Vagina (tissue), 2 donors: ENCODE measurements at regions not wholly inside any gene's neighbourhood (a gene's known extent, or its start where the extent isn't known, plus 50 kb on each side); places are given as distances from the start of the nearest gene placed in this dataset.

Experiments used
- DNase-seq, 2 donors: peaks; one replicate each; pipeline ENCODE4 v3.0.0-alpha.2; 2017; ENCODE audit errors: extremely low spot score in 2 of 2
- H3K27ac ChIP-seq: fragments of 200-600 bp; sonication (generic); one replicate; pipeline ENCODE4 v1.5.1; 2019
- H3K27me3 ChIP-seq: fragments of 200-600 bp; sonication (generic); one replicate; pipeline ENCODE4 v1.5.1; 2019
- H3K36me3 ChIP-seq, 2 donors: fragments of 200-600 bp; sonication (generic); one replicate each; pipeline ENCODE4 v1.5.1; 2017 to 2019
- H3K4me1 ChIP-seq: fragments of 200-600 bp; sonication (generic); one replicate; pipeline ENCODE4 v1.5.1; 2019
- H3K4me3 ChIP-seq, 2 donors: fragments of 200-600 bp; sonication (generic); 1 replicate in 1 of 2; 2 replicates in 1 of 2; pipeline ENCODE4 v1.5.1; 2016 to 2019
- H3K9me3 ChIP-seq: fragments of 200-600 bp; sonication (generic); one replicate; pipeline ENCODE4 v1.5.1; 2019
- POLR2A ChIP-seq, 2 donors: fragments of 450-650 bp; IDR thresholded peaks; one replicate each; pipeline ENCODE4 v1.6.1; 2017; ENCODE audit warnings: antibody characterized with exemption in 2 of 2, mild to moderate bottlenecking in 2 of 2, moderate library complexity in 2 of 2
- POLR2AphosphoS5 ChIP-seq, 2 donors: sonication (generic); formaldehyde crosslinking; IDR thresholded peaks; one replicate each; pipeline ENCODE4 v1.9.0; 2017; ENCODE audit warnings: antibody characterized with exemption in 2 of 2, mild to moderate bottlenecking in 2 of 2, low read depth in 1 of 2; ENCODE audit not compliant: insufficient read depth in 1 of 2
- intact Hi-C: fragments of 100-400 bp; cut with DNase I; formaldehyde crosslinking; loops from one replicate; pipeline ENCODE4 v1.15.1; 2023
- TF ChIP-seq, protein P1 (sequence below), 3 experiments: fragments of 450-650 bp in 2 of 3; fragments of 200-600 bp in 1 of 3; sonication (generic) in 1 of 3; IDR thresholded peaks; one replicate each; pipeline ENCODE4 v1.5.1; 2017 to 2019; ENCODE audit warnings: antibody characterized with exemption in 3 of 3, mild to moderate bottlenecking in 2 of 3, moderate library complexity in 2 of 3

DNA sequence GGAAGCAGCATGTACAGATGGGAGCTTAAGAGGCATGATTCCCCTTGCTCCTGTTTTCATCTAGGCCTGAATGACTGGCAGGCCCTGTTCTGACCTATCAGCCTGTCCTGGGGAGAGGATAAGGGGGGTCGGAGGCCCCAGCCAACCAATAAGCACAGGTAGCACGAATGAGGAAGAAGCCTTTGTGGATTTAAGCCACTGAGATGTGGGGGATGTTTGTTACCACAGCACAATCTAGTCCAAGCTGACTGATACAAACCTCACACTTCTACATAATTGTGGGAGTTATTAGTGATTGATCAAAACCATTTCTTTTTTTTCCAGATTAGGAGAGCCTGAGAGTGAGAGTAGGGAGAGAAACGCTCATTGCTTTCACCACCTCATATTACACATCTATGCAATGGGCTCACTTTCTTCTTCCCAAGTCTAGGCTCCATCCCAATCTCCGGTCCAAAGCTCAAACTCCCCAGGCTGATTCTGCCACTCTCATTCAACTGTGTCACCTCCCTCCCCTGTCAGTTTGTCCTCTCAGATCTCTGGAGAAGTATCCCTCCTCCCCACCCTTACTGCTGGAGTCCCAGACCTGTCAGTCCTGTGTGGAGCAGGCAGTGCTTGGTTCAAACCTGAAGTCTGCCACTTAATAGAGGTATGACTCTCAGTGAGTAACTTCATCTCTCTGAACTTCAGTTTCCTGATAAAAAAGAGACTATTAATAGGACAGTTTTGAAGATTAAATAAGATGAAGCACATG, 220.5 kb downstream of the PTPRU start:
- Histone ChIP-seq H3K36me3 (no peaks in the 10 kb centered on the region), H3K4me1 (no peaks in the 10 kb centered on the region), H3K27me3 (no peaks in the 10 kb centered on the region), H3K27ac (no peak overlapping the region), H3K9me3 (no peaks in the 10 kb centered on the region), H3K4me3 (no peak overlapping the region)
- no peak for DNase-seq
- TF ChIP-seq, protein P1, sequence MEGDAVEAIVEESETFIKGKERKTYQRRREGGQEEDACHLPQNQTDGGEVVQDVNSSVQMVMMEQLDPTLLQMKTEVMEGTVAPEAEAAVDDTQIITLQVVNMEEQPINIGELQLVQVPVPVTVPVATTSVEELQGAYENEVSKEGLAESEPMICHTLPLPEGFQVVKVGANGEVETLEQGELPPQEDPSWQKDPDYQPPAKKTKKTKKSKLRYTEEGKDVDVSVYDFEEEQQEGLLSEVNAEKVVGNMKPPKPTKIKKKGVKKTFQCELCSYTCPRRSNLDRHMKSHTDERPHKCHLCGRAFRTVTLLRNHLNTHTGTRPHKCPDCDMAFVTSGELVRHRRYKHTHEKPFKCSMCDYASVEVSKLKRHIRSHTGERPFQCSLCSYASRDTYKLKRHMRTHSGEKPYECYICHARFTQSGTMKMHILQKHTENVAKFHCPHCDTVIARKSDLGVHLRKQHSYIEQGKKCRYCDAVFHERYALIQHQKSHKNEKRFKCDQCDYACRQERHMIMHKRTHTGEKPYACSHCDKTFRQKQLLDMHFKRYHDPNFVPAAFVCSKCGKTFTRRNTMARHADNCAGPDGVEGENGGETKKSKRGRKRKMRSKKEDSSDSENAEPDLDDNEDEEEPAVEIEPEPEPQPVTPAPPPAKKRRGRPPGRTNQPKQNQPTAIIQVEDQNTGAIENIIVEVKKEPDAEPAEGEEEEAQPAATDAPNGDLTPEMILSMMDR (IDR thresholded peaks at IDR 0.05) = no peak
- TF ChIP-seq POLR2AphosphoS5 (IDR thresholded peaks at IDR 0.05; ENCODE audit: insufficient read depth in 1 of 2, low read depth in 1 of 2) (no peak), POLR2A (IDR thresholded peaks at IDR 0.05) (no peak)
- intact Hi-C loops = no loop called here

DNA sequence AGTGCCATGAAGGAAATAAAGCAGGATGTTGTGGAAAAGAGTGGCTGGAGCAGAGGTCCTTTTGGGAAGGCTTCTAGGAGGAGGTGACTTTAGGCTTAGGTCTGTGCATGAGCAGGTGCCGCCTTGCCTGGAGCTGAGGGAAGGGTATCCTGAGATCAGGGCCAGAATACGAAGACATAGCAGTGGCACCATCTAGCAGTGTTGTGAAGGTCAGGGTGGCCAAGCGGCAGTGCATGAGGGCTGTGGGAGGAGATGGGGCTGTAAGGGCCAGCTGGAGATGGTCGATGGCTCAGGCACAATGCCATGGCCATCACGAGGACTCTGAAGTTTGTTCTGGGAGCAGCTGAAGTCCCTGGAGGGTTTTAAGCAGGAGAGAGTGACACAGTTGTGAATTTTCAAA, 219.5 kb downstream of the PTPRU start:
- no peaks in the 10 kb centered on the region for H3K27me3 ChIP-seq
- TF ChIP-seq POLR2AphosphoS5 (IDR thresholded peaks at IDR 0.05; ENCODE audit: insufficient read depth in 1 of 2, low read depth in 1 of 2) (no peak), POLR2A (IDR thresholded peaks at IDR 0.05) (no peak)
- TF ChIP-seq, protein P1 (IDR thresholded peaks at IDR 0.05) = no peak
- intact Hi-C loops = no loop called here

DNA sequence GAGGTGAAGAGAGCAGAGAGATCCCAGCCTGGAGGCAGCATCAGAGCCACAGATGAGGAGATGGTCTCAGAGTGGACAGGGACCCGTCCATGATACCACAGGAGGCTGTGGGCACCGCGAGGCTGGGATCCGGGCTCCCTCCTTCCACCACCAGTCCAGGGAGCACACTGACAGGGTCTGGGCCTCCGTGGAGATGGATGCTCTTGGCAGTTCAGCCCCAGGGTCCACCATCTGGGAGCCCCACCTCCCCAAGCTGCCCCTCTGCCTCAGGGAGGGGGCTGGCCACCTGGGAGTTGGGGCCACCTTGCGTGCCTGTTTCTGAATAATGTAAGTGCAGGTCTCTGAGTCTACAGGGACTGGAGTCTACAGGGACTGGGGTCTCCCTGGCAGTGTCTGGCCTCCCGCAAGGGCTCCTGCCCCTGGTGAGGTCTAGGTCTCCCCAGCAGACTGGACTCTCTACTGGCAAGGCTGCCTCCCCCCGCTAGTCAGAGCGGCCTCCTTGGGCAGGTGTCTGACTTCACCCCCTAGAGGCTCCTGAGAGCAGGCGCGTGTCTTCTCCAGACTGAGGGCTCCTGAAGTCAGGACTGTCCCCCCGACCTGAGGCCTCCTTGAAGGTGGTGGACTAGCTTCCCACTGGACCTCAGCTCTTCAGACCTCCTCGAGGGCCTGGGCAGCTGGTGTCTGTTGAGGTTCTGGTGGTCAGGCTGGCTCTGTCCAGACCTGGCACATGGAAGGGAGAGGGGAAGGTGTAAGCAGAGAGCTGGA, 218.5 kb downstream of the PTPRU start:
- TF ChIP-seq, protein P1 (IDR thresholded peaks at IDR 0.05) = no peak
- TF ChIP-seq POLR2AphosphoS5 (IDR thresholded peaks at IDR 0.05; ENCODE audit: insufficient read depth in 1 of 2, low read depth in 1 of 2) (no peak), POLR2A (IDR thresholded peaks at IDR 0.05) (no peak)
- Histone ChIP-seq H3K36me3 (no peaks in the 10 kb centered on the region), H3K9me3 (no peaks in the 10 kb centered on the region), H3K27ac (no peak overlapping the region), H3K4me1 (no peaks in the 10 kb centered on the region), H3K27me3 (no peaks in the 10 kb centered on the region), H3K4me3 (no peak overlapping the region)
- no peak for DNase-seq
- intact Hi-C loops = no loop called here

More for the DNA sequence above, 219.5 kb downstream of the PTPRU start:
- Histone ChIP-seq H3K4me1 (no peaks in the 10 kb centered on the region), H3K27ac (no peak overlapping the region), H3K9me3 (no peaks in the 10 kb centered on the region), H3K36me3 (no peaks in the 10 kb centered on the region), H3K4me3 (no peak overlapping the region)
- DNase-seq = no peak

DNA sequence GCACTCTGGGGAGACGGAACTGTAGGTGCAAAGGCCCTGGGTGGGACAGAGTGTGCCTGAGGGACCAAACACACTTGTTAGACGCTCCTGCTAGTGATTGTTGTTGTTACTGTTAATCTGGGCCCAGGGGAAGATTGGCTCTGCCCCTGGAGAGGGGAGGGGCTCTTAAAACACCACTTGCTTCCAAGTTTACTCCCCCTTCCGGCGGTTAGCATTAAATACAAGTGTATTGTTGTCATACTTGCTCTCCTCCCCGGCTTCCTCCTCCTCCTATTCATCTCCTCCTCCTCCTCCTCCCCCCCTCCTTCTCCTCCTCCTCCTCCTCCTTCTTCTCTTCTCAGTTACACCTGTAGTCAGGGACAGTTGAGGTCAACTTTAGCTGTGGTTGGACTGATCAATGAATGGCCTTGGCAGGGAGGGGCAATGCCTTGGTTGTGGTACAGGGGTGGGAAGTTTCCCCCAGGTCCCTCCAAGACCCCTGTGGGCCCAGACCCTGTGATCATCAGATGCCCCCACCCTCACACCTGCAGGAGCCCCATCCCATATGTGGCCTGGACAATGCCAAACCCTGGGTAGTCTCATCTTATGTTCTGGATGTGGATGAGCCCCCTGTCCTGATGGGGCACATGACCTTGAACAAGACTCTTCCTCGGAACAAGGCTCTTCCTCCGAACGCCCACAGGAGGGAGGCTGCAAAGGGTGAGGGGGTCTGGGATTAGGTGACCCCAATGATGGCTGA, 217.3 kb downstream of the PTPRU start:
- Histone ChIP-seq H3K9me3 (no peaks in the 10 kb centered on the region), H3K36me3 (no peaks in the 10 kb centered on the region), H3K4me3 (no peak overlapping the region), H3K27me3 (no peaks in the 10 kb centered on the region), H3K4me1 (no peaks in the 10 kb centered on the region), H3K27ac (no peak overlapping the region)
- TF ChIP-seq, protein P1 (IDR thresholded peaks at IDR 0.05) = no peak
- TF ChIP-seq POLR2A (IDR thresholded peaks at IDR 0.05) (no peak), POLR2AphosphoS5 (IDR thresholded peaks at IDR 0.05; ENCODE audit: insufficient read depth in 1 of 2, low read depth in 1 of 2) (no peak)
- intact Hi-C loops = no loop called here
- DNase-seq = no peak
